ENCODE measurements at regions not wholly inside any gene's neighbourhood (a gene's known extent, or its start where the extent isn't known, plus 50 kb on each side); places are given as distances from the start of the nearest gene placed in this dataset.

- TF ChIP-seq ZC3H10 (CRISPR knock-in tag; IDR thresholded peaks at IDR 0.05), result no peak
- no peak for TF ChIP-seq CSRNP3 (CRISPR knock-in tag; IDR thresholded peaks at IDR 0.05)
- TF ChIP-seq TCF4 (CRISPR knock-in tag; IDR thresholded peaks at IDR 0.05; ENCODE audit: borderline replicate concordance), result no peak
- TF ChIP-seq ESRRG (CRISPR knock-in tag; IDR thresholded peaks at IDR 0.05), result no peak
- no peak for TF ChIP-seq ARNTL (CRISPR knock-in tag; IDR thresholded peaks at IDR 0.05; ENCODE audit: borderline replicate concordance, low read depth)
These were observed 164.0 kb upstream of the SYT13 start for GRCh38 chr11:45450189-45450588.
